HG03139 (cell line): ENCODE measurements at regions not wholly inside any gene's neighbourhood (a gene's known extent, or its start where the extent isn't known, plus 50 kb on each side); places are given as distances from the start of the nearest gene placed in this dataset.

Source experiments
- ATAC-seq: cut with Tn5 transposase; IDR thresholded peaks from one replicate; pipeline ENCODE4 v1.9.1; 2021; ENCODE audit not compliant: unreplicated experiment

DNA sequence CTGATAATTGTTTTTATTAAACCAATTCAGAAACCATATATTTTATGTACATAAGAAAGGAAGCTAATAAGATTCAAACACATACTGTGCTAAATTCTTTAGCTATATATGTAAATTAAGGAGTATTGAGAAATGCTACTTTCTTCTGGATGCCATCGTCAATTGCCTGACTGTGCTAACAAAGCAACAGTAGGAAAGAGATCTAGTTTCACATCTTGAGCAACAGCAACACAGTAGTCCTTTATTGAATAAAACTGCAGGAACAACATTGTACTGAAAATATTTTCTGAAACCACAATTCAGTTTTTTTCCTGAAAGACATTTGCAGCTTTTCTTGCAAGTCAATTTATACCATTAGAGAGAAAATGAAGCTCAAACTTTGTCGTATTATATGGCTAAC is 1404.9 kb upstream of the SLC39A10 start:
- no peak for ATAC-seq

DNA sequence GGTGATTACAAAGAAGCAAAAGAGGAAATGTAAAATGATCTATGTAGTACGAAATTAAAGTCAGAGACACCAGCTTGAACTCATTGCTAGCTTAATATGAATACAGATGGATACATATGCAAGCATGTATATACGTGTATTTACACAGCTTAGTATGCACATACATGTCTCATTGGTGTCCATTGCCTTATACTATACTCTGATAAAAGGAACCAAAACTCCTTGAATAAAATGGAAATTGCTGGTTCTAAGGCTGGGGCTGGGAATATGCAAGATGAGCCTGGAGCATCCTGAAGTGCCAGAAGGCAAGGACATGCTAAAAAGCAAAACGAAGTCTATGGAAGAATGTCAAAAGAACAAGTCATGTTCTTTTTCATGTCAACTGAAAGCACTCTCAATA is 1424.4 kb upstream of the SLC39A10 start:
- ATAC-seq, result no peak

- no peak for ATAC-seq
These were observed 1433.8 kb upstream of the SLC39A10 start for GRCh38 chr2:194223218-194223617.

DNA sequence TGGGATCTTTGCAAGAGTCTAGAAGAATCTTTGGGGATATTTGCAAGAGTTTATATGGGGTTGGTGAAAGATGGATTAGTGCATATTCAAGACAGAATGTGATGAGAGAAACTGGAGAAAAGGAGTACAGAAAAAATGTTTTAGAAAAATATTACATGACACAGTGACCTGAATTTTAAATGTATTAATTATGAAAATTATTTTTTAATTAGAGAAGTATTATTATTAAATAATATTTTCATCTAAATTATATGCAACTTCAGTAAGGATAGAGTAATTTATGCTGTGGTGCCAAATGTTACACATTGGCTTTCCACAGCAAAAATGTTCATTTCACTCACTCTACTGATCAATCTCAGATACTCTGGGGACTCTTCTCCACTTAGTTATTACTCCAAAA is 1442.8 kb upstream of the SLC39A10 start:
- no peak for ATAC-seq

- ATAC-seq, result no peak
These were observed 1451.3 kb upstream of the SLC39A10 start for GRCh38 chr2:194205568-194206227.

DNA sequence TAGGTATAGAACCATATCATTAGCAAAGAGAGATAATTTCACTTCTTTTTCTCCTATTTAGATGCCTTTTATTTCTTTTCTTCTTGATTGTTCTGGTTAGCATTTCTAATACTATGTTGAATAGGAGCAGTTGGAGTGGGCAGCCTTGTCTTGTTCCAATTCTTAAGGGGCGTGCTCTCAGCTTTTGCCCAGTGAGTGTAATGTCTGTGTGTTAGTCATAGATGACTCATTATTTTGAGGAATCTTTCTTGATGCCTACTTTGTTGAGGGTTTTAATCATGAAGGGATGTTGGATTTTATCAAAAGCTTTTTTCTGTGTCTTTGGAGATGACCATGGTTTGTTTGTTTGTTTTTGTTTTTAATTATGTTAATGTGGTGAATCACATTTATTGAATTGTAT is 1453.1 kb upstream of the SLC39A10 start:
- ATAC-seq, result no peak

DNA sequence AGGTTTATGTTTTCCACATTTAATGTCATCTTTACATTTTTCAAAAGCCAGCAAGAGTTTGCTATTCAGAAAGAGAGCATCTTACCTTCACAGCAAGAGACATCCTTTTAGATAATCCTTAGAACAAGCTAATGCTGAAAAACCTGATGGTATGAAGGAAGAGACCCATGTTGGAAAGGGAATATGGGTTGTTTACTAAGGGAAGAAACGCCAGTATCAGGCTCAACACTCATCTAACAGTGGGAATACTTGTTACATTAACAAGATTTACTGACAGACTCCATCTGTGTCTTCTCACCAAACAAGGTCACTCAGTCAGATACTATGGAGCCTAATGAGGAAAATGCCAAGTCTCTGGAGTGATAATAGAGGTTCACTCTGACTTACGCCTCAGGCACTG is 1474.1 kb upstream of the SLC39A10 start:
- no peak for ATAC-seq

- ATAC-seq, result no peak
These were observed 1480.9 kb upstream of the SLC39A10 start for GRCh38 chr2:194176134-194176533.

DNA sequence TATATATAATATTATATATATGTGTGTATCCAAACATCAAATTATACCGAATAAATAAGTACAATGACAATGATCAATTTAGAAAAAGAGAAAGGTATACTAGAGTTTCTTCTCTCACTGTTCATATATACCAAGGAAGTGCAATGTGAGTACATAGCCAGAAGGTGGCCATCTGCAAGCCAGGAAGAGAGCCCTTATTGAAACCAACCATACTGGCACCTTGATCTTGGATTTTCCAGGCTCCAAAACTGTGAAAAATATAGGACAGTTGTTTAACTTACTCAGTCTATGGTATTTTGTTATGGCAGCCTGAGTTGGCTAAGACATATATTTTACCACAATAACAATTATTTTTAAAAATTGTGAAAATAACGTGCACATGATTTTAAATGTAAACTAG is 1490.2 kb upstream of the SLC39A10 start:
- ATAC-seq, result peak; percentile 90

- ATAC-seq, result no peak
These were observed 1501.6 kb upstream of the SLC39A10 start for GRCh38 chr2:194155431-194155830.

GRCh38 chr2:194151231-194151630 is 1505.8 kb upstream of the SLC39A10 start:
- ATAC-seq, result no peak

- no peak for ATAC-seq
These were observed 1521.6 kb upstream of the SLC39A10 start for GRCh38 chr2:194135463-194135862.

DNA sequence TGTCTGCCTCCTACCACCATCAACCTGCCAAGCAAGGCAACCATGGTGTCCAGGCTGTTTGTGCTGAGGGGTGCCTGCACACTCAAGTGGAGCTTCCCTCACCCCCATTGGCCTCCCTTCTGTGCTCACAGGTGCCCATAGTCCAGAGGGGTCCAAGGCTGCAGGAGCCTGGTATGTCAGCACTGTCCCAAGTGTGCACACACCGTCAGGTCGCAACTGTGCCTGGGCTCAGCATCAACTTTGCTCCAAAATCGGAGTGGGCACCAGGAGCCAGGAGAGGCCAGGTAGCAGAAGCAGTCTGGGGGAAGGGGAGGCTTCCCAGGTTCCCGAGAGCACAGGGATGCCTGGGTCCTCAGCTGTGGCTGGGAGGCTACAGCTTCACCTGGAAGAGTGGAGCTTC is 1528.2 kb upstream of the SLC39A10 start:
- ATAC-seq, result no peak

DNA sequence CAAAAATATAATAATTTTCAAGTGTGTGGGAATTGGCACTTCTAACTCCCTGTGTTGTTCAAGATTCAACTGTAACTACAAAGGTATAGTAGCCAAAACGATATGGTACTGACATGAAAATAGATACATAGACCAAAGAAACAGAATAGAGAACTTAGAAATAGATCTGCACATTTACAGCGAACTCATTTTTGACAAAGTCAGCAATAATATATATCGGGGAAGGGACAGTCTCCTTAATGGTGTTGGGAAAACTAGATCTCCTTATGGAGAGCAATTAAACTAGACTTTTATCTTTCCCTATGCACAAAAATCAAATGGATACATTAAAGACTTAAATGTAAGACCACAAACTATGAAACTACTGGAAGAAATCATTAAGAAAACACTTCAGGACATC is 1530.6 kb upstream of the SLC39A10 start:
- no peak for ATAC-seq

DNA sequence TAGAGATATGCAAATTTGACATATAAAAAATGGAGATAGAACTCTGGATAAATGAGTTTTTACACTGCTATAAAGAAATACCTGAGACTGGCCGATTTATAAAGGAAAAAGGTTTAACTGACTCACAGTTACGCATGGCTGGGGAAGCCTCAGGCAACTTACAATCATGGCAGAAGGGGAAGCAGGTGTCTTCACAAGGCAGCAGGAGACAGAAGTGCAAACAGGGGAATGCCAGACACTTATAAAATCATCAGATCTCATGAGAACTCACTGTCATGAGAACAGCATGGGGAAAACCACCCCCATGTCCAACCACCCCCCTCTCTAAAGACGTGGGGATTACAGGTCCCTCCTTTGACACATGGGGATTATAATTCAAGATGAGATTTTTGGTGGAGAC is 1540.2 kb upstream of the SLC39A10 start:
- no peak for ATAC-seq

DNA sequence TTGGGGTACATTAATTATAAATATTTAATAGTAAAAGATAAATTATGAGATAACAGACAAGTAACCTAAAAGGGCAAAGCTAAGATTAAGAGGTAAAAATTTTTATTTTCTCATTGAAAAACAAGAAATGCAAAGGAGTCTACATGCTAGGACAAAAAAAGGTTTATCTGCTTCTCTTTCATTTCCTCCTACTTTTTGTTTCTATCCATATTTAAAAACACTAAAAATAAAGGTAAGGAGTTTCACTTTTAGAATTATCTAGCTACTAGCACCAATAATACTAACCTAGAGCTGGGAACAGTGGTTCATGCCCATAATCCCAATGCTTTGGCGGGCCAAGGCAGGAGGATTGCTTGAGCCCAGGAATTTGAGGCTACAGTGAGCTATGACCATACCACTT is 1551.7 kb upstream of the SLC39A10 start:
- peak; percentile 35 for ATAC-seq

- peak; percentile 93 for ATAC-seq
These were observed 1552.3 kb upstream of the SLC39A10 start for GRCh38 chr2:194104687-194105086.

GRCh38 chr2:194103941-194104659 is 1552.9 kb upstream of the SLC39A10 start:
- no peak for ATAC-seq

DNA sequence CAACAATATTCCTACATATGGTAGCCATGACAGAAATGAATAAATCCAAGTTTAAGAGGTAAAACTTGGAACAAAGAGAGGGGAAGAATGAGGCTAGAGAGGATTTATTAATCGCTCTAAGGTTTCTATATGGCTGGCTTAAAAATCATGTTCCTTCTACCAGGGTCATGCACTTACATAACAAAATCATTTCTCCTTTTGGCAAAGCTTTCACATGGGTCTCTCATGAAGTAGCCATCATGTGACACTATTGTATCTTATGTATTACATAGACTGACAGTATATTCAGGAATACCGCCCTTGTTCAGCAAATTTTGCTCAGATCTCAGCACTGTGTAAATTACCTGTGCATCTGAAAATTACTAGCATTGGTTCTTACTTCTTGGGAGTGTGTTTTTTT is 1554.5 kb upstream of the SLC39A10 start:
- no peak for ATAC-seq

DNA sequence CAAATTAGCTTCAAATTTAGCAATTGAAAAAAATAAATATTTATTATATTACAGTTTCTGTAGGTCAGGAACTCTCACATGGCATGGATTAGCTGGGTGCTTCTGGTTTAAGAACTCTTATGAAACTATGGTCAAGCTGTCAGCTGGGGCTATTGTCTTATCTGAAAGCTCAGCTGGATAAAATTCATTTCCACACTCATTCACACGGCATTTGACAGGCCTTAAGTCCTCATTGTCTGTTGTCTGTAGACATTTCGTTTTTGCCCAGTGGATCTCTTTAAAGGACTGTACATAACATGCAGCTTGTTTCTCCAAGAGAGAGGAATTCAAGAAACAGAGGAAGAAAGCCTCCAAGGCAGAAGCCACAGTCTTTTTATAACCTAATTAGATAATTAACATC is 1556.8 kb upstream of the SLC39A10 start:
- no peak for ATAC-seq

DNA sequence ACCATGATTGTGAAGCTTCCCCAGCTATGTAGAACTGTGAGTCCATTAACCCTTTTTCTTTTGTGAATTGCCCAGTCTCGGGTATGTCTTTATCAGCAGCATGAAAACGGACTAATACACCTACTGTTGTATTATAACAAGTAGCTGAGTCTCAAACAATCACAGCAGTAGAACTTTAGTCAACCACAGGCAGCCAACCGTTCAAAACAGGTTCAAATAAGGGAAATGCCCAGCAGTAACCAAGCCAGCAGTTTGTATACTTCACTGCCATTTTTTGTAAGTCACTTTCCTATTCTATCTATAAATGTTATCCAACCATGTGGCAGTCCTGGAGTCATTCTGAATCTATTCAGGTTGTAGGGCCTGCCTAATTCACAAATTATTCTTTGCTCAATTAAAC is 1560.6 kb upstream of the SLC39A10 start:
- no peak for ATAC-seq

- no peak for ATAC-seq
These were observed 1561.7 kb upstream of the SLC39A10 start for GRCh38 chr2:194095359-194095758.
